SH-SY5Y (cell line): ENCODE measurements at regions not wholly inside any gene's neighbourhood (a gene's known extent, or its start where the extent isn't known, plus 50 kb on each side); places are given as distances from the start of the nearest gene placed in this dataset.

Experiments used
- GATA2 ChIP-seq: IDR thresholded peaks from 2 replicates; pipeline ENCODE4 v1.6.1; 2011; ENCODE audit warnings: mild to moderate bottlenecking, low read depth, low read length
- GATA3 ChIP-seq: IDR thresholded peaks from 2 replicates; pipeline ENCODE4 v1.6.1; 2011; ENCODE audit warnings: low read depth, mild to moderate bottlenecking, low read length, moderate library complexity

DNA sequence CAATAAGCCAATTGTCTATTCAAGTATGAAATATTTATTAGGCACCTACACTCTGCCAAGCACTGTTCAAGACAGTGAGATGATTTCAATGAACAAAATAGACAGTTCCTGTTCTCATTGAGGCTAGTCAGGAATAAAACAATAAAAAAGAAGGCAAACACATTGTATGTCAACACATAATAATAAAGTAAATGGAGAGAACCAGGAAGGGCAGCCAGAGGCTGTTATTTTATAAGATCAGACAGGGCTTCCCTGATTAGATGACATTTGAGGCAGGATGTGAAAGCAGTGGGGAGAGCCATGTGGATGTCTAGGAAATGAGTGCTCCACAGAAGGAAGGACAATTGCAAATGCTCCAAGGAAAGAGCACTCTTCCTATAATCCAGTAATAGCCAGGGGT lies 2371.1 kb downstream of the MAT2B start:
- no peak for TF ChIP-seq GATA2

DNA sequence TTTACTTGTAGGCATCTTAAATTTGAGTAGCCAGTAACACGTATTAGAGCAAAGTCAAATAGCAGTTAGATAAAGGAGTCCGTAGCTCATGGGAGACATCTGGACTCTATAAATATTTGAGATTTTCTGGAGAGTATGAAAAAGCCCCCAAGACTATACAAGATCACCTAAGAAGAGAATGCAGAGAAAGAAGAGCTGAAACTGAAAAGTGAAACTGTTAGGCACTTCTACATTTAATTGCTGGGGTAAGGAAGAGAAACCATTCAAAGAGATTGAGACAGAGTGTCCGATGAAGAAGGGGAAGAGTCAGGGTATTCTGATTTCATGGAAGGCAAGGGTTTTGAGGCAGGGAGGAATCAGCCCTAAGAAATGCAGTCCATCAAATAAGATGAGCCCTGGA lies 2372.1 kb downstream of the MAT2B start:
- TF ChIP-seq GATA3 = no peak
- TF ChIP-seq GATA2 = no peak

DNA sequence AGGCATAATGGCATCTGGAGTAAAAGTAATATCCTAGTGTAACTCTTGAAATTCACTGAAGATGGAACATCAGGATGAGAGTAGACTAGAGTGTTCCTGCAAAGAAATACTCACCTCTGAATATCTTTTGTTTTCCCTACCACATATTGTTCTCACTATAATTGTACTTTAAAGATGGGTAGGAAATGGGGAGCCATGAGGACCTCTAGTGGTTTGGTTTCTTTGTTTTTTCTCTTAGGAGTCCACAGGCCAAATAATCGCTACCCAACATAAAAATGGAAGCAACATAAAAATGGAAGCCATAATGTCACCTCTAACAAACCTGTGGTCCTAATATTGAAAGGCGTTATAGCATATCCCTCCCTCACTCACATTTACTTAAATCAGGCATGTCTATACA lies 2375.8 kb downstream of the MAT2B start:
- TF ChIP-seq GATA3 (no peak), GATA2 (no peak)

DNA sequence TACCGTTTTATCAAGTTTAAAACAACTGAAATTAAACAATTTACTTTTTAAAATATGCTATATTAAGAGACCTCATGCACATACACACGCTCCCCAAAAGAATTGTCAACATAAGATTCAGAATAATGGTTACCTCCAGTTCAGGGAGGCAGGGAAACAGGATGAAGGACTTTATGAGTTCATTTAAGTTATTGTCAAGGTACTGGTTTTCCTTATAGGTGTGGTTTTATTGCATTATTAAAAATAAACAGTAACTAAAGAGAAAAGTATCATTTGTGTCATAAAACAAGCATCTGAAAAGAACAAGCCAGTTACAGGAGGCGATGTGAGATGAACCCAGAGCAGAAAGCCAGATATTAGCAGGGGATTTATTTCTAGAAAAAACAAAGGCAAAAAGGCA lies 2376.7 kb downstream of the MAT2B start:
- TF ChIP-seq GATA2 (no peak), GATA3 (no peak)

DNA sequence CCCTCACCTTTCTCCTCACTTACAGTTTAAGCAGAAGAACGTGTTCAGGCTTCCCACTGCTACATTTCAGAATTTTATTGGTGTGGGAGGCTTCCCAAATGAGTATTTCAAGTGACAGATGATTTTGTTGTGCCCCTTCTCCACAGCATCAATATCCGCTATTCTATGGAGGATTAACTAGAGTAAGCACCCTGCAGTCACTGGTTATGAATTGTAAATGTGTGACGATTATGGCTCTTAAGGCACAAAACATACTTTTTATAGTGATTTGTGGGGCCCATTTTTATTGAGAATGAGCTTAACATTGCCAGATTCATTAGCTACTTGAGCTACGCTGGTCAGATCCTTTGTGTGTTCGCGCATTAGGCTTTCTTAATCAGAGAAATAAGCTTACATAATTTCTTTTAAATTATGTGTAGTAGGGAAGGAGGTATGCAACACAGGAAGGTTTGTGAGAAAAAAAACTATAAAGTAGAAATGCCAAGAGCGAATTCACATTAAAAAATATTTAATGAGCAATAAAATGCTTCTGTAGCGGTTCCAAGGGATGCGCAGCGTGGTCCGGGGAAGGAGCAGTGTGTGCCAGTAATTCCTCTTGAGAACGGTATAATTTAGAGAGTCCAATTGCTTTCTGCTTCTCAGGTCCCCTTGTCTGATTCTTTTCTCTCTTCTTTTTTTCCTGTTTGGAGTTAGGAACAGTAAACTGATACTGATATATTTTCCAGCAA lies 2380.4 kb downstream of the MAT2B start:
- no peak for TF ChIP-seq GATA2
- TF ChIP-seq GATA3 = no peak

DNA sequence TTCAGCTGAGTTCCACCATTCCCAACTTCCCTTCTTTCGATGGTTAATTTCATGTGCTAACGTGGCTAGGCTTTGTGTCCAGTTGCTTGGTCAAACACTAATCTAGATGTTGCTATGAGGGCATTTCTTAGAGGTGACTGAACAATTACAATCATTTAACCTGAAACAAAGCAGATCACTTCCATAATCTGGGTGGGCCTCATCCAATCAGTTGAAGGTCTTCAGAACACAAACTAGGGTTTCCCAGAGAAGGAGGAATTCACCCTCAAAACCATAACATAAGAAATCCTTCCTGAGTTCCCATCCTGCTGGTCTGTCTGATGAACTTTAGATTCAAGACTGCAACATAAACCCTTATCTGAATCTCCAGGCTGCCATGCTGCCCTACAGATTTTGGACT lies 2381.7 kb downstream of the MAT2B start:
- TF ChIP-seq GATA2 (no peak), GATA3 (no peak)

DNA sequence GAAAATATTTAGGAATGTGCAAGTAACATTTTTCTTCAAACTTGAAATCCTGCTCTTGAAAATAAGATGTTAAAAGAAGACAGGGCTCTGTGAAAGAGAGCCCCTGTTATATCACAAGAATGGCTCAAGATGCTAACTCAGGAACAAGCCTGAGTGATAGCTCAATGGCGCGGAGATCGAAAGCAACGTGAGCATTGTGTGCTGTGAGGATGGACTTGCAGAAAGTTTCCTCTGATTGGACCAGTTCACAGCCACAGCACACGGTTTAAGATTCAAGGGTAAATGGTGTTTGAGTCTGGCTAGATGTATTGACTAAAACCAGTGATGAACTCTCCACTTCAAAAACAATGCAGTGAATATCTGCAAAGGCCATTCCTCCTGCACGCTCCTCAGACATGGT lies 2387.0 kb downstream of the MAT2B start:
- TF ChIP-seq GATA3 = no peak
- TF ChIP-seq GATA2 = no peak

DNA sequence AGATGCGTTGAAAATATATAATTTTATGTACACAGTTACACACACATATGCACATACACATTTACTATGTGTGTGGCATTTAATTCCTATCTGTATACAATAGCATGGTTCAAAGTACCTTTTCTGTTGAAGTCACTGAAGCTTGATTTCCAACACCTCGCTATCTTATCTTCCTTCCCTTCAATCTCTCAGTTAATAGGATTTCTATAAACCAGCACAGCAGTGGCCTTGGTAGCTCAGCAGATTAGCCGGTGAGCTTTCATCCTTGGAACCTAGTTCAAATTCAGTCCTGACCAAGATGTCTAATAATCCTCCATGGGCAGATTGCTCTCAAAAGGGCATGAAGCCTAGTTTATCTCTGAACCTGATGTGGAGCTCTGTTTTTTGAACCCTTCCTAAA lies 2389.5 kb downstream of the MAT2B start:
- TF ChIP-seq GATA2 (no peak), GATA3 (no peak)

DNA sequence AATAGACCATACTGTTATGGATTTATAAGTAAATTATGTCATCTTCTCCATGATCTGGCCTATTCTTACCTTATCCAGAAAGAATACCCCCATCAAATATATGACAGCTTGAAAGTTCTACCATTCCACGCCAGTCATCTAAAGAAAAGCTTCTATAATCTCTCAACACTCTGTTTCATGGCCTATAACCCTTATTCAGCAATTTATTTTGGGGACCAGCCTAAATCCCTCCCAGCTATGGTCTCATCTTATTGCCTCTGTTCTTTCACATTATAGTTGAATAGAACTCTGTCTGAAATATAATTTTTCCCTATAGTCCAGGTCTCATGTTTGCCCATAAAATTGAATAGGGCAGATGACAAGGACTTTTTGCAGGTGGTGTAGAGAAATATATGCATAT lies 2387.6 kb upstream of the WWC1 start:
- TF ChIP-seq GATA3 = no peak
- TF ChIP-seq GATA2 = no peak

DNA sequence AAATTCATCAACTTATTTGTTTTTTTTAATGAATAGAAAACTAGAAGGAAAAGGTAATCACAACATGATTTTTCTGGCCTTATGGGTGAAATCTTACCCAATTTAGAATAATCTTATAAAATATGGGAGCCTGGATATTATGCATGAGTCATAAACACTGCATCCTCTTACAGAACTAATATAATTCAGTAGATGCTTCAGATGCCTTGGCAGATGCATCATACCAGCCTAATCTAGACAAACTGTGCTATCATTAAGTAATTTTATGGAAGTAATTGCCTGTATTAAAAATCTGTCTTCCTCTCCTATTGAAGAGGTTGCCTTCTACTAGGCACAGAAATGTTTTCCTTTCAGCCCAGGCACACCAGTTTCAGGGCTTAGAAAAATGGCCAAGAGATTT lies 2384.6 kb upstream of the WWC1 start:
- TF ChIP-seq GATA3 (no peak), GATA2 (no peak)

DNA sequence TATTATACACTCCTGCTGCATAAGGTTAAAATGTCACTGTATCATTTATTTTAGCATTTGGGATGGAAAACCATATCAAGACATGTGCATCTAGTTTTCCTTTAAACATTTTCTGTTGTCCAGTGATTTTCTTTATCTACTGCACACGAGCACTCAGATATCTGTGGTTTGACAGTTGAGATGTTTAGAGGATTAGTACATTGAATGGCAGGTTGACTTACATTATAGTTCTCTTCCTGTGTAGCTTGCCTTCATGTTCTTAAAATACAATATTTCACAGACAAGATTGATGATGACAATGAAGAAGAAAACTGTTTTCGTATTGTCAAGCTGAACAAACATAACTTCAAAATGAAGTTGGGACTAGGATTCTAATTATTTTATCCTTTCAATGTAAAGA lies 2378.4 kb upstream of the WWC1 start:
- TF ChIP-seq GATA3 (no peak), GATA2 (no peak)

DNA sequence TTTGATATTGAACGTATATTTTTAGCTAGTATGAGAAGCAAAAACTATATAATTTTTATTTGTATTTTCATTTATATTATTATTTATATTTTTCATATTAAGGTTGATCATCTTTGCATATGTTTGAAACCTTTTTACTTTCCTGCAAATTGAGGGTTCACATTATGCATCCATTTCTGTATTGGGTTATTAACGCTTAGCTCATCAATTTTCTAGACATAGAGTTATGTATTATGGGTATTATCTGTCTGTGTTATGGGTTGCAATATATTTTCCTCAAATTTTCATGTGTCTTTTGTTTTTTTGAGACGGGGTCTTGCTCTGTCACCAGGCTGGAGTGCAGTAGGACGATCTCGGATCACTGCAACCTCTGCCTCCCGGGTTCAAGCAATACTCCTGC lies 2377.0 kb upstream of the WWC1 start:
- TF ChIP-seq GATA2 = no peak
- TF ChIP-seq GATA3 = no peak

DNA sequence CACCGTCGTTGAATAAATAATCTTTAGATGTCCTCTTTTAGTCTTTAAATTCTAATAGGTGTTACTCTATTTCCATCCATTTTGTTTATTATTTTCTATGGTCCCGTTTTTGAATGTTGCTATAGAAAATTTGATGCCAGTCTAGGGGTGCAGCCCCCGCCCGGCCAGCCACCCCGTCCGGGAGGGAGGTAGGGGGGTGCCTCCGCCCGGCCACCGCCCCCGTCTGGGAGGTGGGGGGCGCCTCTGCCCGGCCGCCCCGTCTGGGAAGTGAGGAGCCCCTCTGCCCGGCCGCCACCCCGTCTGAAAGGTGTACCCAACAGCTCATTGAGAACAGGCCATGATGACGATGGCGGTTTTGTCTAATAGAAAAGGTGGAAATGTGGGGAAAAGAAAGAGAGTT lies 2372.2 kb upstream of the WWC1 start:
- TF ChIP-seq GATA2 = no peak
- no peak for TF ChIP-seq GATA3

DNA sequence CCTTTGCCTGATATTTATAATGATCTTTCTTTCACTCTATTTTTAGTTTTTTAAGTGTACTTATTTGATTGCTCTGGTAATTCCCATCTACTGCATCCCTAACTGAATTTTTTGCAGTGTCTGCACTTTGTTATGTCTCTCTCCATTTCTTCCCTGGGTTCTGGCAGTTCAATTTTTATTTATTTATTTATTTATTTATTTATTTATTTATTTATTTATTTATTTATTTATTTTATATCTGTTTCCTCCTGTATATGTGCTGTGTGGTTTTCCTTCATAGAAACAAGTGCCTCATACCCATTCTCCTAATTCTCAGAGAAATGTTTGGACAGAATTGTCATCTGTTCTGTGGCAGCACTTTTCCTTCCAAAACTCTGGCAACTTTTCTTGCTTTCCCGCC lies 2370.8 kb upstream of the WWC1 start:
- TF ChIP-seq GATA2 = no peak
- no peak for TF ChIP-seq GATA3

DNA sequence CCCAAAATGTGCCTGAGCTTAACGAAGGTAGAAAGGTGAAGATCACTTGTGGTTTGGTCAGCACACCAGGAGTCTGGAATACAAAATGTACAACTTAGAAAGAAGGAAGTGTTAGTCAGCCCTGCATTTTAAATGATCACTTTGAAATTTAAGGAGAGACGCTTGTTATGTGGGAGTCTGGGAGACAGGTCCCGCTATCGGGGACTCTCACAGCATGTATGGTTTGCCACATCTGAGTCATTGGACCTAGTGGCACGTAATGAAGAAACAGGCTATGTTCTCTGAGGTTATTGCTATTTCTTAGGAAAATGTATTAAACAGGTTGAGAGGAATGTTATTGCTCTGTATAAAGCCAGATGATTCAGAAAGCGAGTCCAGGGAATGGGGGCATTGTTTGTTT lies 2362.5 kb upstream of the WWC1 start:
- TF ChIP-seq GATA2 (no peak), GATA3 (no peak)

DNA sequence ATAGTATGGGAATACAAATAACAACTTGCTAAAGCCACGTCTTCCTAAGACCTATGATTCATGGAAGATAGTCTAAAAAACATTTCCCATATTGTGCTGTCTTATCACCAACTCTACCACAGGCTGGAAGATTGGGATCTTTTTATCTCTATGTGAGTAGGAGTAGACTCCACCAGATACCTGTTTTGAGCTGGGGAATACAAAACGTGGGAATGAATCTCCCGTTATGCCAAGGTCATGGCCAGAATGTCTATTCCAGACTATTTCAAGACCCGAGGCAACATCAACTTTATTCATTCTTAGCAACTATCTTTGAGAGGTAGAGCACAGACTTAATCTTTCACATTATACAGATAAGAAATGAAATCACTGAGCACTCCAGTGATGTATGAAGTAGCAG lies 2350.9 kb upstream of the WWC1 start:
- TF ChIP-seq GATA2 (no peak), GATA3 (no peak)

DNA sequence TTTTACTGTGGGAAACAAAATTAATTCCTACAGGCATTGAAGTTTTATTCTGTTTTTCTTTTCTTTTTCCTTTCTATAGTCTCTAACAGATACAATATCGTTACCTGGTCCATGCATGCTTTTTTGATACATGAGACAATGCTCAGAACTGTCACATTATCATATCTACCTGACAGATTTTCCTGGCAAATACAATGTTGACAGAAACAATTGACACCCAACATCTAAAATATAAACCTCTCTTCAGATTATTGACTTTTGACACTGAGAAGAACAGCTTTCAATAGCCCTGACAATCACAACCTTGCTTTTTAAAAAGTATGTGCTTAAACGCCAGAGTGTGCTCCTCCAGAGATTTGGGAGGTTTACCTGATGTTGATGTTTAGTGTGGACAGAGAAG lies 2334.6 kb upstream of the WWC1 start:
- TF ChIP-seq GATA3 = no peak
- TF ChIP-seq GATA2 = no peak
